ENCODE measurements at regions not wholly inside any gene's neighbourhood (a gene's known extent, or its start where the extent isn't known, plus 50 kb on each side); places are given as distances from the start of the nearest gene placed in this dataset.
A peak's percentile ranks its signal among the peaks of the same experiment; 100 is the strongest.

- TF ChIP-seq, protein P1, sequence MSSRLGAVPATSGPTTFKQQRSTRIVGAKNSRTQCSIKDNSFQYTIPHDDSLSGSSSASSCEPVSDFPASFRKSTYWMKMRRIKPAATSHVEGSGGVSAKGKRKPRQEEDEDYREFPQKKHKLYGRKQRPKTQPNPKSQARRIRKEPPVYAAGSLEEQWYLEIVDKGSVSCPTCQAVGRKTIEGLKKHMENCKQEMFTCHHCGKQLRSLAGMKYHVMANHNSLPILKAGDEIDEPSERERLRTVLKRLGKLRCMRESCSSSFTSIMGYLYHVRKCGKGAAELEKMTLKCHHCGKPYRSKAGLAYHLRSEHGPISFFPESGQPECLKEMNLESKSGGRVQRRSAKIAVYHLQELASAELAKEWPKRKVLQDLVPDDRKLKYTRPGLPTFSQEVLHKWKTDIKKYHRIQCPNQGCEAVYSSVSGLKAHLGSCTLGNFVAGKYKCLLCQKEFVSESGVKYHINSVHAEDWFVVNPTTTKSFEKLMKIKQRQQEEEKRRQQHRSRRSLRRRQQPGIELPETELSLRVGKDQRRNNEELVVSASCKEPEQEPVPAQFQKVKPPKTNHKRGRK (CRISPR knock-in tag; IDR thresholded peaks at IDR 0.05; ENCODE audit: borderline replicate concordance): no peak
- no peak for TF ChIP-seq ATF6 (CRISPR knock-in tag; IDR thresholded peaks at IDR 0.05)
- no peak for TF ChIP-seq SMAD4 (CRISPR knock-in tag; IDR thresholded peaks at IDR 0.05)
- TF ChIP-seq ZNF232 (CRISPR knock-in tag; IDR thresholded peaks at IDR 0.05): no peak
- no peak for TF ChIP-seq ZNF416 (CRISPR knock-in tag; IDR thresholded peaks at IDR 0.05)
- TF ChIP-seq, protein P2, sequence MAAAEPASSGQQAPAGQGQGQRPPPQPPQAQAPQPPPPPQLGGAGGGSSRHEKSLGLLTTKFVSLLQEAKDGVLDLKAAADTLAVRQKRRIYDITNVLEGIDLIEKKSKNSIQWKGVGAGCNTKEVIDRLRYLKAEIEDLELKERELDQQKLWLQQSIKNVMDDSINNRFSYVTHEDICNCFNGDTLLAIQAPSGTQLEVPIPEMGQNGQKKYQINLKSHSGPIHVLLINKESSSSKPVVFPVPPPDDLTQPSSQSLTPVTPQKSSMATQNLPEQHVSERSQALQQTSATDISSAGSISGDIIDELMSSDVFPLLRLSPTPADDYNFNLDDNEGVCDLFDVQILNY (CRISPR knock-in tag; IDR thresholded peaks at IDR 0.05): no peak
- no peak for TF ChIP-seq ZNF396 (CRISPR knock-in tag; IDR thresholded peaks at IDR 0.05; ENCODE audit: borderline replicate concordance)
Observed at GRCh38 chr15:88390164-88390901, 76.9 kb downstream of the MRPL46 start (continued).

DNA sequence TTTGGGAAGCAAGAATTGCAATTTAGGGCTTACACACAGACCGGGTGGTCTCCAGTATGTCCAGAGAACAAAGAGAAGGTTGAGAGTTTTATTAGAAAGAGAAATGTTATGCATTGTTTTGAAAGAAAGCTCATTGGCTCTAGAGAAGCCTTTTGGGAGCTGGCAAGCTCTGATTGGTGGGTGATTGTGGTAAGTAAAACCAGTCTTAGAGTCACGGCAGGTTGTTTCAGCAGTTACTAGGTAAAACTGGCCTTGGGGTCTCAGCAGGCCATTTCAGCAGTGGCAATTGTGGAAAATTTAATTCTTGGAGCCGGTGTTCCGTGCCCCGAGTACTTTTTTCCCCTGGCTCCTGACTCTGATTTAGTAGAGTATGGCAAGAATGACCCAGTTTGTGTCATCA, 78.1 kb downstream of the MRPL46 start:
- CTCF ChIA-PET: no interaction called here
- no peak overlapping the region for H3K27ac Mint-ChIP-seq

DNA sequence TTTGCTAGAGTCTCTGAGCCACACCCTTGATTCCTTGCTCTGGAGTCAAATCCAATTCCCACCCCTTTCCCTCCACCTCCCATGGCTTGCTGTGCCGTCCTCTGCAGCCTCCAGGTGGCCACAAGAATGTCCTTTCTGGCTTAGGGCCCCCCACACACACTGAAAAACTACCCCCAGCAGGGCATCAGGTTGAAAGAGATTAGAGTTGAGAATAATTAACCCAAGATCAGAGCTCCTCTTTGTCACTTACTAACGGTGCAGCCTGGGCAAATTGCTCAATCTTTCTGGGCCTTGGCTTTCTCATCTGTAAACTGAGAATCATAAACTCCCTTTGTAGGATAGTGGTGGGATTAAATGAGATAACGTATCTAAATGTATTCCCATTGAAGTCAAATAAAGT, 78.5 kb downstream of the MRPL46 start:
- ChIA-PET POLR2A (no interaction called here), CTCF (interaction anchor here (0.6 to 1.0 kb wide), 2 partner anchors 47 to 61 kb away, joined by 3 read pairs; no protein-coding TSS in a partner anchor)
- H3K27ac Mint-ChIP-seq: no peak overlapping the region
- H3K36me3 Mint-ChIP-seq: no peaks in the 10 kb centered on the region
- peaks cover 5% of the 10 kb centered on the region for H3K27me3 Mint-ChIP-seq (ENCODE audit: low read depth)
- H3K4me1 Mint-ChIP-seq: 0 out of 2 replicates have a peak, but pooled peaks cover 9% of the 10 kb centered on the region
- no peak overlapping the region for H3K4me3 Mint-ChIP-seq
- DNase-seq (ENCODE audit: low spot score) (no peak), ATAC-seq (peak; percentile 74)
- peaks cover 7% of the 10 kb centered on the region for H3K9me3 Mint-ChIP-seq
- TF ChIP-seq, protein P3, sequence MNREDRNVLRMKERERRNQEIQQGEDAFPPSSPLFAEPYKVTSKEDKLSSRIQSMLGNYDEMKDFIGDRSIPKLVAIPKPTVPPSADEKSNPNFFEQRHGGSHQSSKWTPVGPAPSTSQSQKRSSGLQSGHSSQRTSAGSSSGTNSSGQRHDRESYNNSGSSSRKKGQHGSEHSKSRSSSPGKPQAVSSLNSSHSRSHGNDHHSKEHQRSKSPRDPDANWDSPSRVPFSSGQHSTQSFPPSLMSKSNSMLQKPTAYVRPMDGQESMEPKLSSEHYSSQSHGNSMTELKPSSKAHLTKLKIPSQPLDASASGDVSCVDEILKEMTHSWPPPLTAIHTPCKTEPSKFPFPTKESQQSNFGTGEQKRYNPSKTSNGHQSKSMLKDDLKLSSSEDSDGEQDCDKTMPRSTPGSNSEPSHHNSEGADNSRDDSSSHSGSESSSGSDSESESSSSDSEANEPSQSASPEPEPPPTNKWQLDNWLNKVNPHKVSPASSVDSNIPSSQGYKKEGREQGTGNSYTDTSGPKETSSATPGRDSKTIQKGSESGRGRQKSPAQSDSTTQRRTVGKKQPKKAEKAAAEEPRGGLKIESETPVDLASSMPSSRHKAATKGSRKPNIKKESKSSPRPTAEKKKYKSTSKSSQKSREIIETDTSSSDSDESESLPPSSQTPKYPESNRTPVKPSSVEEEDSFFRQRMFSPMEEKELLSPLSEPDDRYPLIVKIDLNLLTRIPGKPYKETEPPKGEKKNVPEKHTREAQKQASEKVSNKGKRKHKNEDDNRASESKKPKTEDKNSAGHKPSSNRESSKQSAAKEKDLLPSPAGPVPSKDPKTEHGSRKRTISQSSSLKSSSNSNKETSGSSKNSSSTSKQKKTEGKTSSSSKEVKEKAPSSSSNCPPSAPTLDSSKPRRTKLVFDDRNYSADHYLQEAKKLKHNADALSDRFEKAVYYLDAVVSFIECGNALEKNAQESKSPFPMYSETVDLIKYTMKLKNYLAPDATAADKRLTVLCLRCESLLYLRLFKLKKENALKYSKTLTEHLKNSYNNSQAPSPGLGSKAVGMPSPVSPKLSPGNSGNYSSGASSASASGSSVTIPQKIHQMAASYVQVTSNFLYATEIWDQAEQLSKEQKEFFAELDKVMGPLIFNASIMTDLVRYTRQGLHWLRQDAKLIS (CRISPR knock-in tag; IDR thresholded peaks at IDR 0.05; ENCODE audit: borderline replicate concordance): no peak
- TF ChIP-seq PREB (CRISPR knock-in tag; IDR thresholded peaks at IDR 0.05; ENCODE audit: borderline replicate concordance) (no peak), MXD4 (CRISPR knock-in tag; IDR thresholded peaks at IDR 0.05; ENCODE audit: borderline replicate concordance) (no peak), ZNF219 (CRISPR knock-in tag; IDR thresholded peaks at IDR 0.05; ENCODE audit: borderline replicate concordance) (no peak), ETV6 (CRISPR knock-in tag; IDR thresholded peaks at IDR 0.05) (no peak)
- TF ChIP-seq, protein P4, sequence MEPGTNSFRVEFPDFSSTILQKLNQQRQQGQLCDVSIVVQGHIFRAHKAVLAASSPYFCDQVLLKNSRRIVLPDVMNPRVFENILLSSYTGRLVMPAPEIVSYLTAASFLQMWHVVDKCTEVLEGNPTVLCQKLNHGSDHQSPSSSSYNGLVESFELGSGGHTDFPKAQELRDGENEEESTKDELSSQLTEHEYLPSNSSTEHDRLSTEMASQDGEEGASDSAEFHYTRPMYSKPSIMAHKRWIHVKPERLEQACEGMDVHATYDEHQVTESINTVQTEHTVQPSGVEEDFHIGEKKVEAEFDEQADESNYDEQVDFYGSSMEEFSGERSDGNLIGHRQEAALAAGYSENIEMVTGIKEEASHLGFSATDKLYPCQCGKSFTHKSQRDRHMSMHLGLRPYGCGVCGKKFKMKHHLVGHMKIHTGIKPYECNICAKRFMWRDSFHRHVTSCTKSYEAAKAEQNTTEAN (CRISPR knock-in tag; IDR thresholded peaks at IDR 0.05): no peak
- TF ChIP-seq, protein P5, sequence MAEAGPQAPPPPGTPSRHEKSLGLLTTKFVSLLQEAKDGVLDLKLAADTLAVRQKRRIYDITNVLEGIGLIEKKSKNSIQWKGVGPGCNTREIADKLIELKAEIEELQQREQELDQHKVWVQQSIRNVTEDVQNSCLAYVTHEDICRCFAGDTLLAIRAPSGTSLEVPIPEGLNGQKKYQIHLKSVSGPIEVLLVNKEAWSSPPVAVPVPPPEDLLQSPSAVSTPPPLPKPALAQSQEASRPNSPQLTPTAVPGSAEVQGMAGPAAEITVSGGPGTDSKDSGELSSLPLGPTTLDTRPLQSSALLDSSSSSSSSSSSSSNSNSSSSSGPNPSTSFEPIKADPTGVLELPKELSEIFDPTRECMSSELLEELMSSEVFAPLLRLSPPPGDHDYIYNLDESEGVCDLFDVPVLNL (CRISPR knock-in tag; IDR thresholded peaks at IDR 0.05; ENCODE audit: borderline replicate concordance, low read depth): no peak

More for the DNA sequence above, 78.1 kb downstream of the MRPL46 start:
- DNase-seq (ENCODE audit: low spot score) (no peak), ATAC-seq (no peak)
- peaks cover 7% of the 10 kb centered on the region for H3K9me3 Mint-ChIP-seq
- TF ChIP-seq TP53 (CRISPR knock-in tag; IDR thresholded peaks at IDR 0.05) (no peak), FOXJ3 (CRISPR knock-in tag; IDR thresholded peaks at IDR 0.05; ENCODE audit: borderline replicate concordance) (no peak), SP1 (CRISPR knock-in tag; conservative IDR thresholded peaks at IDR 0.05) (no peak)
- 0 out of 2 replicates have a peak, but pooled peaks cover 9% of the 10 kb centered on the region for H3K4me1 Mint-ChIP-seq
- POLR2A ChIA-PET: no interaction called here
- H3K36me3 Mint-ChIP-seq: no peaks in the 10 kb centered on the region
- H3K27me3 Mint-ChIP-seq (ENCODE audit: low read depth): peaks cover 4% of the 10 kb centered on the region
- no peak overlapping the region for H3K4me3 Mint-ChIP-seq

Measured in WTC11 (cell line).